Renal cortex interstitium (tissue), 11 donors: ENCODE measurements at regions not wholly inside any gene's neighbourhood (a gene's known extent, or its start where the extent isn't known, plus 50 kb on each side); places are given as distances from the start of the nearest gene placed in this dataset.
"Not testable (repeated sequence)": the region's sequence is repeated elsewhere in the genome, so short reads cannot be mapped to it uniquely, and the experiment has no call there.

Source experiments
- DNase-seq, 11 donors: peaks; one replicate each; pipeline ENCODE4 v3.0.0-alpha.2; 2013; ENCODE audit warnings: low read depth in 9 of 11, low spot score in 4 of 11; ENCODE audit errors: extremely low read depth in 1 of 11

DNA sequence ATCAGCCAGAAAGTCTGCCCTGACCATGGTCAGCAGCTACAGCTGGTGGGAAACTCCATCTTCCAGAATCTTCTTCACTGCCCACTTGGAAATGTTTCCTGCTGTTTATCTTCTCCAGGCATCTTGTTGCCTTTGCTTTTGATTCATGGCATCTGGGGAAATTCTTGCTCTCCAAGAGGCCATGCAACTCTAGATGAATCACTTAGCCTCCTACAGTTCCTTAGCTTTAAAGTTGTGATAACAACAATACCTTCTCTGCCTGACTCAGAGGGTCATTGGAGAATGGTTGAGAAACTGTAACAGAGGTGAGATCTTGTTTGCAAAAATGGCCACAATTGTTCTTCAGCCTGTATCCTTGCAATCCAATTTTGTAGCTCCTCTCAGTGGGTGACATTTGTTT, 121.0 kb upstream of the VRK1 start:
- DNase-seq = no peak

DNA sequence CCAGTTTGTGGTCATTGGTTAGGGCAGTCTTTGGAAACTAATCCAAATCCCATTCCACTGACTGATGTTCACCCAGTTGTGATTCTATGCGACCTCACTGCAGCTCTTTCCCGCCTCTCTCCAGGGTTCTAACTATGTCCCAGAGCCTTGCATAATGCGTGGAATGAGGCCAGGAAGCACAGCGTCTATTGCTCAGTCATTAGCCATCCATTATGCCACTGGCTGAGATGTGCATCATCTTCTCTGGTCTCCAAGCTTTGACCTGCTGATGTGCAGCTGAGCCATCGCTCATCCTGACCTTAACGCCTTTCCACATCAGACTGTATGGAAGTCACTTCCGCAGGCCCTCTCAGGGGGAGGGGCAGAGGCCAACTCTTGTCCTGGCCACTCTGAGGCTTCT, 115.4 kb upstream of the VRK1 start:
- no peak for DNase-seq

GRCh38 chr14:96682401-96682800, 114.8 kb upstream of the VRK1 start:
- no peak for DNase-seq

DNA sequence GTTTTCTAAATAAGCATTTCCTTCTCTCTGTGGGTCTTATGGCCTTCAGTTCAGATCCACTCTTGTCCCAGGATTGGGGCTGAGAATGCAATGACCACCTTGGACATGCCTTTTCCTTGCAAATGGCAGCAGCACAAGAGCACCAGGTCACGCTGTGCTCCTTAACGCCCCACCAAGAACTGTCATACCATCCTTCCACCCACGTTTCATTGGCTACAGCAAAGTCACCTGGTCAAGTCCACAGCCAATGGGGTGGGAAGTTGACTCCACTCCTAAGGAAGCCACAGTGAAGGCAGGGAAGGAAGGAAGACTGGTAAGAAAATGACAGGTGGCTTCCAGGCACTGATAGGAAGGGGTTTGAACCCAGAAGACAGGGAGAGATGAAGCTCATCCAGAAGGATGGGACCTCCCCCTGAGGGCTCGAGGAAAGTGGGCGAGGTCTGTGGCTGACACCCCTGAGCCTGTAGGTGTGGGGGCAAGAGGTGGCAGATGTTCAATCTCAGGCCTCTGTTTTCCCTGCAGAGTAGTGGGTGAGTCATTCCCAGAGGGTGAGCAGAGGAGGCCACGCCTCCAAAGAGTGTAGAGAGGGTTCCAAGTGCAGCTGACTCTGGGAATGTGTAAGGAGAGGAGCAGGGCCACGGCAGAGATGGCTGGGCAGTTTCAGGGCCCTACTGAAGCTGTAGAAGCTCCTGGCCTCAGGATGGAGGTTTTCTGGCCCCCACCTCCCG, 113.5 kb upstream of the VRK1 start:
- no peak for DNase-seq

- DNase-seq = no peak
Observed at GRCh38 chr14:96686126-96686525, 111.1 kb upstream of the VRK1 start.

DNA sequence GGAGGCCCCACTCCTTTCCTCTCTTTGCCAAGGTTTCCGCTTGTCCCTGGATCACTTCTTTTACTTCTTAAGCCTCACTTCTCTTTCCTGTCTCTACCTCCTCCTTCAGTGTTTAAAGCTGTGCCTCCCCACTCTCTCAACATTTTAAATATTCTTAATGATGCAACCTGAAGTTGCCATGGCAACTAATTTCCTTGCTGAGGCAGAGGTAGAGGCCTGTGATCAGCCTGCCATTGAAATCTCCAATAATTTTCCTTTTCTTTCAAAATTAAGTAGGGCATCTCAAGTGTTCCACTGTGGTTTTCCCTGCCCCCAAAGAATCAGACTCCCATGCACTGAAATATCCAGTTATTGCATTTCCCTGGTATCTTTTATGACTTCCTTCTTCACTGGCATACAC, 108.6 kb upstream of the VRK1 start:
- DNase-seq = no peak

DNA sequence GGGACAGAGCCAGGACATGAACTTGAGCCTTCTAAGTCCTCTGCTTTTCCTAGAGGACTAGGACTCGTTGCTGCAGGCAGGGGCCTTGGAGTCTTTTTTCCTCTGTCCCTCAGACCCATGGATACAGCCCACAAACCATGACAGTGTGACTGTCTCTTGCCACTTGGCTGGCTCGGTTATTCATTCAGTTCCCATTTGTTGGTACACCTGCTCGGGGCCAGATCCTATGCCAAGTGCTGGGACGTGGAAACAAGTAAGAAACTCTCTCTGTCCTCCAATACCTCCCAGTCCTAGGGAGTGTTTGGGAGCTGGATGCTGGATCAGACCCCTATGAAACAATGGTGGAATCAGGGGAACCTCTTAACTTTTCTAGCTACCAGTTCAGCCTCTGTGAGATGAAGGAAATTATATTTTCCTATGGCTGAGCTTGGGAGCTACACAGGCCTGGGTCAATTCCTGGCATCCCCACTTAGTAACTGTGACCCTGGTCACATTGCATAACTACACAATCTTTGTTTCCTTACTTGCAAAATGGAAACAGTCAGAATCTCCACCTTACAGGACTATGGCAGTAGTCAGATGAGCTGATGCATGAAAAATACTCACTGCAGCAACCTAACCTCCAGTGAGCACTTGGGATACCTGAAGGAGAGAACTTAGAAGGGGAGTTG, 106.3 kb upstream of the VRK1 start:
- no peak for DNase-seq

DNA sequence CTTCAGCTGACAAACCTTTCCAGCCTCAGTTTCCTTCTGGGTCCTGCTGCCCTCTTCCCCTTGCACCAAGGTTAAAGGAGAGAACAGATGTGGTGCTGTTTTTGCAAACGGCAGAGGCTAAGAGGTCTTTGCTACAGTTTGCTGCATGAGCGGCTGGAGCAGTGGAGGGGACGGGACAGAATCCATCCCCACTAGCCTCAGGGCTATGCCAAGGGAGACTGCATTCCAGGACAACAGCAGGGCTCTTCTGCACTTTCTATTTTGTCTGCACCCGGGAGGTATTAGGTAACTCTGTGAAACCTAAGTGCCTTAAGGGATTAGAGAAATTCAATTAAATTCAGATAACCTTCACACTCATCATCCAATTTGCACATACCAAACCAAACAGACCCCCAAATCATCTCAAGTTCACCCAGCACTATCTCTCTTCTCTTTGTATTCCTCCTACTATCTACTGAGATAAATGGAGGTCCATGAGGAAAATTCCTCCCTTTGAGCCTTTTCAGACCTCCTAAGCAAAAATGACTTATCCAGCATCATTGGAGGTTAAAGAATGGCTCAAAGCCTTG, 103.8 kb upstream of the VRK1 start:
- no peak for DNase-seq

DNA sequence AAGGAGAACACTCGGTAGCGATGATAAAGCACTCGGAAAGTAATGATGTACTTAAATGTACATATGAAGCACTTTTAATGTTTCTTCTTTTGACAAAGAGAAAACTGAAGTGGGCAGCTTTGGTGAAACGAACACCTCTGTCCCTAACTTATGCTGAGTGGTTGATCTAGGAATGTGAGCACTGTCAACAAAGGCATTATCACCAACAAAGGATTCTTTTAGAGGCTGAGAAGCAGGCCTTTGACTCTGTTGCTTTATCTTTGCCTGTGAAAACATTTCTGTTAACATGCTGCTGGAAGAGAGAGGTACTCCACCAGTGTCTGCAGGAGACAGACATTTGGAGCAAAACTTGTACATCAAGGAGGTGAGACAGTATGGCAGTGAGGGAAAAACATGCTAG, 103.2 kb upstream of the VRK1 start:
- DNase-seq = no peak

DNA sequence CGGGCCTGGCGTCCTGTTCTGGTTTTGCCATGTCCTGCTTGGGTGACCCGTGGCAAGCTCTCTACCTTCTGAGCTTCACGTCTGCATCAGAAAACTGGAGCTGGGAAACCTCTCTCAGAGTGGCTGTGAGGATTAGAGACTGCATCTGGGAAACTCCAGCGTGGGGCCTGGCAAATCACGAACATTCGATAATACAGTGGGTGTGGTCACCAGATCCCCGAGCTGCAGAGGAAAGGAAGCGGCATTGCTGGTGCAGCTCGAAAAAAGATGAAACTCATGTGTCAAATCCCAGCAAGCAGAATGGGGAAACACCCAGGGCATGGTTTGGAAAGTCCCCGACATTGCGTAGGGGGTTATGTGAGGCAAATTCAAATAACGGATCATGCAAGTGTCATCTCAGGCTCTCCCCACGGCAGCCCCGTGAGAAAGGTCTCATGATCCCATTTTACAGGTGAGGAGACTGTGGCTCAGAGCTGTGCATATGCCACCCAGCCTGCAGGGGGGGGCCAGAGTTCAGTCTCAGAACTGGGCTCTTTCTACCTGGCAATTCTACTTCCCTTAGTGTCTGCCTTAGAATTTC, 98.1 kb upstream of the VRK1 start:
- DNase-seq = no peak

- DNase-seq = no peak
Observed at GRCh38 chr14:96699666-96700065, 97.5 kb upstream of the VRK1 start.

DNA sequence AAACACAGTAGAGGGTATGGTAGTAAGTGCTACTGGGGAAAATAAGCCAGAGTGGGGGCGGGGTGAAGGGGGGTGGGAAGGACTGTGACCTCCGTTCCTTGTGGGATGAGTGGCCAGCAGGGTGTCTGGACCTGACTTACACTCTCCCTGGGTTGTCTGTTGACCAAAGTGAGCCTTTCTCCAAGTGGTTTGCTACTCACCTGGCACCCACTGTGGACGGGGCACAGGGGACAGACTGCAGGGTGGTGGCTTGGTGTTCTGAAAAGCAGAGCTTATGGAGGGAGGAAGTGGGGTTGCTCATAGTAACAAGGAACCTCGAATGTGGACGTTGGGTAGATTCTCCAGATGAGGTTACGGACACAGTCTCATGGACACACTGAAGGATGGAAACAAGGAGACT, 94.4 kb upstream of the VRK1 start:
- DNase-seq = no peak

GRCh38 chr14:96705422-96706092, 91.6 kb upstream of the VRK1 start:
- DNase-seq = no peak

DNA sequence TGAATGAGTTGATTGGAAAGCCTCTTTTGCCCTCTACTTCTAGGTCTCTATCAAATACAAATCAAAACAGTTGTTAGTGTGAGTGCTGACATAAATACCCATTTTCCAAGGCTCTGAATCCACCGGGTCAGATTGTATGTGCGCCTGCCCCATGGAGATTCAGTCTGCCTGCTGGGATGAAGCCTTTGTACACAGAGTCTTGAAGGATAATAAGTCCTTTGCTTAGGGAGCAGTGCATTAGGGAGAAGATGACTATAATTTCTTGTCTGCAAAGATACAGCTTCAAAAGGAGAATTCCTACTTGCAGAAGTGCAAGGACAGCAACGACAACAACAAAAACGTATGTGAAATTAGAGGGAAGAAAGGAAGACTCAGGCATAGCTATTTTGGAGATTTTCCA, 90.3 kb upstream of the VRK1 start:
- DNase-seq = no peak

GRCh38 chr14:96710060-96710666, 87.0 kb upstream of the VRK1 start:
- DNase-seq = no peak

GRCh38 chr14:96711559-96712267, 85.5 kb upstream of the VRK1 start:
- DNase-seq = no peak

DNA sequence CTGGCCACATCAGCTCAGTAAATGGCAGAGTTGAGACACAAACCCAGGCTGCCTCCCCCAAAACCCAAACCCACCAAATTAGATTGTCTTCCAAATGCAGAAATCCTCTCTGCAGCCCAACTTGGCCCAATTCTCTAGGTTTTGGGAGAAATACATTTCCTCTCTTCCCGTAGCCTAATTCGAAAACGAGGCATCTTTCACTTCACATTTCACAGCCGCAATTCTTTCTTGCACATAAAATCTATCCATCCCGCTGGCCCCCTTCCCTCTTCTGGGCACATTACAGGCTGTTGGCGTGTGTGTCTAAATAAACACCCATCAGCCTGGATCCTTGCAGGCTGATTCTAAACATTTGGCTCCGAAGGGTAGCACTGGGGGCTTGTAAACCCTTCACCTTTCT, 83.8 kb upstream of the VRK1 start:
- DNase-seq = no peak

DNA sequence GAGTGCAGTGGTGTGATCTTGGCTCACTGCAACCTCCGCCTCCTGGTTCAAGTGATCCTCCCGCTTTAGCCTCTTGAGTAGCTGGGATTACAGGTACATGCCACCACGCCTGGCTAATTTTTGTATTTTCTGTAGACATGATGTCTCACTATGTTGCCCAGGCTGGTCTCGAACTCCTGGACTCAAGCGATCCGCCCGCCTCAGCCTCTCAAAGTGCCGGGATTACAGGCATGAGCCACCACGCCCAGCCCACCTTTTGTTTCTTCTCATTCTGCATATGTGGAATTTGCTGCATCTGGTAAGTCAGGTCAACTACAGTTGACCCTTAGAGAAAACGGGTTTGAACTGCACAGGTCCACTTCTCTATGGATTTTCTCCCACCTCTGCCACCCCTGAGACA, 82.6 kb upstream of the VRK1 start:
- DNase-seq = not testable (repeated sequence)

DNA sequence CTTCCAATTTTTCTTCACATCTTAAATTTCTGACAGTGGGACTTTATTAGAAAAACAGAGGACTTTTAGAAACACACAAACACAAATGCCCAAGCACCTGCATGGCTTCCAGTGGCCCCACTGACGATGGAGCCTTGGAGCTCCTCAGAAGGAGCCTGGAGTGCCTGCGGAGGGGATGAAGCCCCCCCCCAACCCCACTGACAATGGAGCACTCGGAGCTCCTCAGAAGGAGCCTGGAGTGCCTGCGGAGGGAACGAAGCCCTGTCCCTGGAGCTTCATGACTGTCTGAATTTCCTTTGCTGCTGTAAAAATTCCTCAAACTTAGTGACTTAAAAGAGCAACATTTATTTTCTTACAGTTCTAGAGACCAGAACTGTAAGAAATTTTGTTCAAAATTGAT, 80.1 kb upstream of the VRK1 start:
- DNase-seq = no peak
